ENCODE measurements at regions not wholly inside any gene's neighbourhood (a gene's known extent, or its start where the extent isn't known, plus 50 kb on each side); places are given as distances from the start of the nearest gene placed in this dataset.

GRCh38 chr5:15322421-15322820 lies 177.6 kb upstream of the FBXL7 start:
- no peaks in the 10 kb centered on the region for H3K36me3 ChIP-seq
- DNase-seq: no peak
- H3K27me3 ChIP-seq: no peaks in the 10 kb centered on the region
- H3K4me1 ChIP-seq: peaks cover 0 to 8% (median 0%) of the 10 kb centered on the region in 4 donors
- H3K27ac ChIP-seq: no peak overlapping the region
- no peak overlapping the region for H3K4me3 ChIP-seq
- no peaks in the 10 kb centered on the region for H3K9me3 ChIP-seq
- intact Hi-C loops (cut with DNase I): no loop called here
- TF ChIP-seq CTCF (IDR thresholded peaks at IDR 0.05) (no peak), POLR2AphosphoS5 (IDR thresholded peaks at IDR 0.05) (no peak), POLR2A (IDR thresholded peaks at IDR 0.05) (no peak), EP300 (IDR thresholded peaks at IDR 0.05) (no peak)

- WGBS, 2 donors: 86 to 89% methylated on average over 3 of the region's 3 CpGs
- Histone ChIP-seq H3K4me1 (peaks cover 0 to 8% (median 0%) of the 10 kb centered on the region in 4 donors), H3K9me3 (no peaks in the 10 kb centered on the region), H3K4me3 (no peak overlapping the region), H3K36me3 (no peaks in the 10 kb centered on the region), H3K27ac (no peak overlapping the region), H3K27me3 (no peaks in the 10 kb centered on the region)
- DNase-seq: no peak
- no peak for TF ChIP-seq EP300 (IDR thresholded peaks at IDR 0.05)
- TF ChIP-seq POLR2A (IDR thresholded peaks at IDR 0.05): no peak
- TF ChIP-seq POLR2AphosphoS5 (IDR thresholded peaks at IDR 0.05): no peak
- intact Hi-C loops (cut with DNase I): no loop called here
Observed at GRCh38 chr5:15321776-15322175, 178.2 kb upstream of the FBXL7 start.

- Histone ChIP-seq H3K27me3 (no peaks in the 10 kb centered on the region), H3K36me3 (no peaks in the 10 kb centered on the region), H3K27ac (no peak overlapping the region), H3K9me3 (no peaks in the 10 kb centered on the region), H3K4me1 (peaks cover 0 to 8% (median 0%) of the 10 kb centered on the region in 4 donors), H3K4me3 (no peak overlapping the region)
- whole genome bisulfite sequencing, 2 donors: 69 to 78% methylated on average over 1 of the region's 1 CpG
- intact Hi-C loops (cut with DNase I): no loop called here
- TF ChIP-seq EP300 (IDR thresholded peaks at IDR 0.05): no peak
- no peak for TF ChIP-seq CTCF (IDR thresholded peaks at IDR 0.05)
- TF ChIP-seq POLR2A (IDR thresholded peaks at IDR 0.05): no peak
- TF ChIP-seq POLR2AphosphoS5 (IDR thresholded peaks at IDR 0.05): no peak
- no peak for DNase-seq
Observed at GRCh38 chr5:15320871-15321270, 179.1 kb upstream of the FBXL7 start.

- Histone ChIP-seq H3K9me3 (no peaks in the 10 kb centered on the region), H3K4me3 (no peak overlapping the region), H3K27me3 (no peaks in the 10 kb centered on the region), H3K36me3 (no peaks in the 10 kb centered on the region), H3K4me1 (no peaks in the 10 kb centered on the region), H3K27ac (no peak overlapping the region)
- 42 to 74% methylated on average over 2 of the region's 2 CpGs for WGBS, 2 donors
- TF ChIP-seq EP300 (IDR thresholded peaks at IDR 0.05) (no peak), POLR2AphosphoS5 (IDR thresholded peaks at IDR 0.05) (no peak), CTCF (IDR thresholded peaks at IDR 0.05) (no peak), POLR2A (IDR thresholded peaks at IDR 0.05) (no peak)
- intact Hi-C loops (cut with DNase I): no loop called here
- DNase-seq: no peak
Observed at GRCh38 chr5:15304914-15305834, 194.8 kb upstream of the FBXL7 start.

GRCh38 chr5:15304066-15304731 lies 195.8 kb upstream of the FBXL7 start:
- TF ChIP-seq CTCF (IDR thresholded peaks at IDR 0.05) (no peak), EP300 (IDR thresholded peaks at IDR 0.05) (no peak), POLR2AphosphoS5 (IDR thresholded peaks at IDR 0.05) (no peak), POLR2A (IDR thresholded peaks at IDR 0.05) (no peak)
- no peaks in the 10 kb centered on the region for H3K27me3 ChIP-seq
- no peak overlapping the region for H3K4me3 ChIP-seq
- WGBS, 2 donors: 61 to 71% methylated on average over 2 of the region's 2 CpGs
- H3K9me3 ChIP-seq: no peaks in the 10 kb centered on the region
- no peak overlapping the region for H3K27ac ChIP-seq
- DNase-seq: no peak
- H3K4me1 ChIP-seq: no peaks in the 10 kb centered on the region
- H3K36me3 ChIP-seq: no peaks in the 10 kb centered on the region
- intact Hi-C loops (cut with DNase I): no loop called here

Measured in sigmoid colon (tissue), 6 donors.